Glutamatergic neuron (in vitro differentiated cells): ENCODE measurements at regions not wholly inside any gene's neighbourhood (a gene's known extent, or its start where the extent isn't known, plus 50 kb on each side); places are given as distances from the start of the nearest gene placed in this dataset.

Experiments
- DNase-seq: peaks from one replicate; pipeline ENCODE4 v3.0.0; 2022
- H3K27ac Mint-ChIP-seq: one replicate; pipeline ENCODE4 v1.8.0; 2020; ENCODE audit warnings: mild to moderate bottlenecking, mixed read lengths, inconsistent platforms; ENCODE audit not compliant: unreplicated experiment
- H3K27me3 Mint-ChIP-seq: one replicate; pipeline ENCODE4 v1.8.0; 2020; ENCODE audit warnings: mild to moderate bottlenecking, moderate library complexity, mixed read lengths, inconsistent platforms; ENCODE audit not compliant: unreplicated experiment
- H3K36me3 Mint-ChIP-seq: one replicate; pipeline ENCODE4 v1.8.0; 2020; ENCODE audit warnings: mild to moderate bottlenecking, mixed read lengths, inconsistent platforms; ENCODE audit not compliant: unreplicated experiment
- H3K4me1 Mint-ChIP-seq: one replicate; pipeline ENCODE4 v1.8.0; 2020; ENCODE audit warnings: mild to moderate bottlenecking, low read depth, mixed read lengths, inconsistent platforms; ENCODE audit not compliant: unreplicated experiment
- H3K4me3 Mint-ChIP-seq: one replicate; pipeline ENCODE4 v1.8.0; 2020; ENCODE audit warnings: mild to moderate bottlenecking, mixed read lengths, inconsistent platforms; ENCODE audit not compliant: unreplicated experiment
- H3K9me3 Mint-ChIP-seq: one replicate; pipeline ENCODE4 v1.8.0; 2020; ENCODE audit warnings: mild to moderate bottlenecking, moderate library complexity, mixed read lengths, inconsistent platforms; ENCODE audit not compliant: unreplicated experiment
- CTCF ChIP-seq: fragments of 200-600 bp; sonication (generic); IDR thresholded peaks from one replicate; pipeline ENCODE4 v1.5.0; 2021; ENCODE audit not compliant: partially characterized antibody, unreplicated experiment

GRCh38 chr10:65294329-65294728, 1631.5 kb upstream of the LRRTM3 start:
- no peak for DNase-seq
- no peak for TF ChIP-seq CTCF
- no peak overlapping the region for H3K27ac Mint-ChIP-seq

GRCh38 chr10:65301181-65301580, 1624.7 kb upstream of the LRRTM3 start:
- H3K27me3 Mint-ChIP-seq: no peaks in the 10 kb centered on the region
- H3K4me1 Mint-ChIP-seq: no peaks in the 10 kb centered on the region
- no peak overlapping the region for H3K27ac Mint-ChIP-seq
- no peak for TF ChIP-seq CTCF
- H3K36me3 Mint-ChIP-seq: no peaks in the 10 kb centered on the region
- H3K4me3 Mint-ChIP-seq: no peak overlapping the region
- DNase-seq: no peak
- H3K9me3 Mint-ChIP-seq: no peaks in the 10 kb centered on the region

More at GRCh38 chr10:65294329-65294728, 1631.5 kb upstream of the LRRTM3 start:
- H3K4me3 Mint-ChIP-seq: no peak overlapping the region
- H3K9me3 Mint-ChIP-seq: no peaks in the 10 kb centered on the region
- no peaks in the 10 kb centered on the region for H3K27me3 Mint-ChIP-seq
- no peaks in the 10 kb centered on the region for H3K36me3 Mint-ChIP-seq
- H3K4me1 Mint-ChIP-seq: no peaks in the 10 kb centered on the region

DNA sequence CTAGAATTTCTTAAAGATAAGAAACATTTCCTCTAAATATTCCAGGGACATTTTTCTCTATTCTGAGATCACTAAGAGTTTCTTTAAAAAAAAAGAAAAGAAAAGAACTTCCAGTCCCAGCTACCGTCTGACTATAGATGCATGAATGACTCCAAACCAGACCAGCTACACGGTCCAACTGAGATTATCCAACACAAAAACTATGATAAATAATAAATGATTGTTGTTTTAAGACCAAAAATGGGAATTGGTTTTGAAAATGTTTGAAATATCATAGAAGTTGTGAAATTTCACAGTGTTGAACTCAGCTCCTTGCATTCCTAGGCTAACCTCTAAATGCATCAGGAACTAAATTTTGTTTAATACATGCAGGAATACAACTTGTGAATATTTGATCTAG, 1619.6 kb upstream of the LRRTM3 start:
- Mint-ChIP-seq H3K4me3 (no peak overlapping the region), H3K27ac (no peak overlapping the region), H3K4me1 (no peaks in the 10 kb centered on the region), H3K36me3 (no peaks in the 10 kb centered on the region), H3K27me3 (no peaks in the 10 kb centered on the region), H3K9me3 (no peaks in the 10 kb centered on the region)
- TF ChIP-seq CTCF: no peak
- no peak for DNase-seq

DNA sequence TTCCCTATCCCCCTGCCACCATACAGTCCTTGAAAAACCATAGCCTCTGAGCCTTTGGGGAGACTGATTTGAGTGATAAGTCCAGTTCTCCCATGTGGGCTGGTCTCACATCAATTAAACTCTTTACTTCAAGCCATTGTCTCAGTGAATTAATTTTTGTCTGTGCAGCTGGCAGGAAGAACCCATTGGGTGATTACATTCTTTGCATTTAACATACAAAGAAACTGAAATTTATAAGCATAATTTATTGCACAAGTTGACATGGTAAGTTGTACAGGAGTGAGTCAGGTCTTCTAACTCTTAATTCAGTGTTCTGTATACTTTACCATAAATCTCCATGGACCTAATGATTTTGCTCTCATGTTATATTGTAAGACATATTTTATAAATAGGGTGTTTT, 1613.0 kb upstream of the LRRTM3 start:
- H3K9me3 Mint-ChIP-seq: no peaks in the 10 kb centered on the region
- no peaks in the 10 kb centered on the region for H3K27me3 Mint-ChIP-seq
- H3K4me1 Mint-ChIP-seq: no peaks in the 10 kb centered on the region
- H3K27ac Mint-ChIP-seq: no peak overlapping the region
- DNase-seq: no peak
- no peaks in the 10 kb centered on the region for H3K36me3 Mint-ChIP-seq
- no peak overlapping the region for H3K4me3 Mint-ChIP-seq
- no peak for TF ChIP-seq CTCF

GRCh38 chr10:65313406-65313805, 1612.4 kb upstream of the LRRTM3 start:
- H3K27me3 Mint-ChIP-seq: no peaks in the 10 kb centered on the region
- no peaks in the 10 kb centered on the region for H3K36me3 Mint-ChIP-seq
- H3K4me3 Mint-ChIP-seq: no peak overlapping the region
- DNase-seq: no peak
- no peak for TF ChIP-seq CTCF
- H3K27ac Mint-ChIP-seq: no peak overlapping the region
- H3K4me1 Mint-ChIP-seq: no peaks in the 10 kb centered on the region
- H3K9me3 Mint-ChIP-seq: no peaks in the 10 kb centered on the region
